NCI-H187 treated with DMSO at 0.1 percent for 48 hours (cell line): ENCODE measurements at regions not wholly inside any gene's neighbourhood (a gene's known extent, or its start where the extent isn't known, plus 50 kb on each side); places are given as distances from the start of the nearest gene placed in this dataset.
"Not testable (repeated sequence)": the region's sequence is repeated elsewhere in the genome, so short reads cannot be mapped to it uniquely, and the experiment has no call there.

ENCODE experiments used
- DNase-seq: peaks from one replicate; lab custom pipeline; 2025; lab: John Stamatoyannopoulos, UW

DNA sequence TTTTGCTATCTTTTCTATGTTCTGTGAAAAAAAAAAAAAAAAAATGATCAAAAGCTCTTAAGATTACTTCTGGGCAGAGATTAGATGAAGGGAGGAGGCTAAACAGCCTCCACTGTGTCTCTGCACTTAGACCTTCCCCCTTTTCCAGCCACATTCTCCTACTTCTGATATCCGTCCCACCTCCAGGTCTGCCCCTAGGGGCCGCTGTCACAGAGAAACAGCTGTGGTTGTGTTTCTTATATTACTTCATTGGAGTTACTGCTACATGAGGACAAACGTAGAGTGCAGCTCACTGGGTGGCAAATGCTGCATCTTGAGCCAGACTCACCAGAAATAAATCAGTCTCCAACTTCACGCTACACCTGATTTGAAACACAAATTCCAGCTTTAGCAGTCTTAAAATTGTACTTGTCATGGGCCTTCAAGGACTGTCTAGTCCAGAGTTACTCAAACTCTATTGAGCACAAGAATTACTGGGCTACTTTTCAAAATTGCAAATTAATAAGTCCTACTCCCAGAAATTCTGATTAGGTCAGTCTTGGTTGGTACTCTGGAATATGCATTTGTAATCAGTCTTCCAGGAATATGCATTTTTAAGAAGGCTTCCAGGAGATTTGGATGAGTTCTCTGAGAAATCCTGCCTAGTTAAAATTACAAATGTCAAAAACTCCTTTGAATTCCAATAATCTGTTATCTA lies 125.2 kb upstream of the PTBP2 start:
- DNase-seq: no peak

- no peak for DNase-seq
These were observed 124.4 kb upstream of the PTBP2 start for GRCh38 chr1:96597218-96597617.

GRCh38 chr1:96598416-96599168 lies 123.0 kb upstream of the PTBP2 start:
- no peak for DNase-seq

DNA sequence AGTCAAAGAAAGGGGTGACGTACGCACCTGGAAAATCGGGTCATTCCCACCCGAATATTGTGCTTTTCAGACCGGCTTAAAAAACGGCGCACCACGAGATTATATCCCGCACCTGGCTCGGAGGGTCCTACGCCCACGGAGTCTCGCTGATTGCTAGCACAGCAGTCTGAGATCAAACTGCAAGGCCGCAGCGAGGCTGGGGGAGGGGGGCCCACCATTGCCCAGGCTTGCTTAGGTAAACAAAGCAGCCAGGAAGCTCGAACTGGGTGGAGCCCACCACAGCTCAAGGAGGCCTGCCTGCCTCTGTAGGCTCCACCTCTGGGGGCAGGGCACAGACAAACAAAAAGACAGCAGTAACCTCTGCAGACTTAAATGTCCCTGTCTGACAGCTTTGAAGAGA lies 117.0 kb upstream of the PTBP2 start:
- not testable (repeated sequence) for DNase-seq

- DNase-seq: not testable (repeated sequence)
These were observed 104.2 kb upstream of the PTBP2 start for GRCh38 chr1:96617375-96617774.

- DNase-seq: no peak
These were observed 89.4 kb upstream of the PTBP2 start for GRCh38 chr1:96632045-96632664.

DNA sequence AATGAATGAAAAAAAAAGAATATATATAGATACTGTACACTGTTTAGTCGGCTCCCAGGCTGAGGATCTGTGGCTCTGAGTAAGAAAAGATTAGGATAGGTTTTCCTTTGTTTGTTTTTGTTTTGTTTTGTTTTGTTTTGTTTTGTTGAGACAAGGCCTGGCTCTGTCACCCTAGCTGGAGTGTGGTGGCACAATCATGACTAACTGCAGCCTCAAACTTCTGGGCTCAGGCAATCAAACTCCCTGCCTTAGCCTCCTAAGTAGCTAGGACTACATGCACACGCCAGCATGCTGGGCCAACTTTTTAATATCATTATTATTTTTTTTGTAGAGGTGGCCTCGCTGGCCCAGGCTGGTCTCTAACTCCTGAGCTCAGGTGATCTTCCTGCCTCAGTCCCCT lies 87.9 kb upstream of the PTBP2 start:
- DNase-seq: no peak

GRCh38 chr1:96634883-96635282 lies 86.7 kb upstream of the PTBP2 start:
- DNase-seq: peak; percentile 39

GRCh38 chr1:96641282-96641681 lies 80.3 kb upstream of the PTBP2 start:
- DNase-seq: no peak

- no peak for DNase-seq
These were observed 78.1 kb upstream of the PTBP2 start for GRCh38 chr1:96643519-96643918.

DNA sequence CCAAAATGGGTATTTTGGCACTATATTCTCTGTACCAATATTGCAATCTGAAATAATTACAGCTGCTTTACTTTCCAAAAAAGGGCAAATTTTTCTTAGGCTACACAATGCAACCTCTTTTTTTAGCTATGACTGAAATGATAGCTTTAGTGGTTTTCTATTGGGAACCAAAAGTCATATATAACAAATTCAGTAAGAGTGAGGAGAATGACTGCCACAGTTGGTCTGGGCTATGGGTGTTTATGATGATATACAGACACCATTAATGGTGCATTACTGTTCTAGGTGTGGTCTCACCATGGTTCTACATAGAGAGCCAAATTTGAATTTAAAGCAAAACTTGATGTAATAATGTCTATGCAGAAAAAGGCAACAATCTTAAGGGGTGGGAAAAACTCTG lies 72.3 kb upstream of the PTBP2 start:
- no peak for DNase-seq

- DNase-seq: no peak
These were observed 70.1 kb upstream of the PTBP2 start for GRCh38 chr1:96651517-96651916.

DNA sequence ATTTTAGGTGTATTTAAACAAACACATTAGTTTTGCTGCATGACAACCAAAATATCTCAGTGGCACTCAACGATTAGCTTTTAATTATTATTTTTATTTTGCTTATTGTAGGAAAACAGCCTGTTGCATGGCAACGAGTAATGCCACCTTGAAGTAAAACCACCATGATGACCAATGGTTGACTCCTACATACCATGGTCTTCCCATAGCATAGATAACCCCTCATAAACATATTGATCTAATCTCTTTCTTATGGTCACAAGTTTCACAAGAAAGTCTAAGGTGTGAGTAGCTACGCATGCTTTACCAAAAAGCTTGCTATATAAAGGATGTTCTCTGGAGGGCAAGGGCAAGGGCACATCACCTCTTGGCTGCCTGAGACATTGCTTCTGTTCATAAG lies 61.5 kb upstream of the PTBP2 start:
- no peak for DNase-seq

- no peak for DNase-seq
These were observed 61.1 kb upstream of the PTBP2 start for GRCh38 chr1:96660503-96660902.
